HG03280 (cell line): ENCODE measurements at regions not wholly inside any gene's neighbourhood (a gene's known extent, or its start where the extent isn't known, plus 50 kb on each side); places are given as distances from the start of the nearest gene placed in this dataset.
"Not testable (repeated sequence)": the region's sequence is repeated elsewhere in the genome, so short reads cannot be mapped to it uniquely, and the experiment has no call there.

Source experiments
- ATAC-seq: cut with Tn5 transposase; IDR thresholded peaks from one replicate; pipeline ENCODE4 v1.9.1; 2021; ENCODE audit warnings: mild to moderate bottlenecking, moderate library complexity; ENCODE audit not compliant: unreplicated experiment

DNA sequence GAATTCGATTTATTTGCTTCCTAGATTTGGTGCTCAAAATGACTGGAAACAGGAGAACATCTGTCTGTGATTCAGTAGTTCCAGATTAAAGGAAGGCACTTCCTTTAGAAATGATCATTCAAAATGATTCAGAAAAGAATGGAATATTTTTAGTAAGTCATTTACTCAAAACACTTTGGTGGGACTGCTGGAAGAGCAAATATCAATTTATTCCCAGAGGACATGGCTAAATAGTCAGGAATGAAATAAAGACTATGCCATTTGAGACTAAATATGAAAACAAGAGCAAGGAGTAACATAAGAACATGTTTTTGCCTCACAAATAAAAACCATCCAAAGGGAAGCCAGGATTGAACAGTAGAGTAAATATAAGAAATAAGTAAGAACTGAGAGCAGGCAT is 138.6 kb upstream of the RASA1 start:
- no peak for ATAC-seq

DNA sequence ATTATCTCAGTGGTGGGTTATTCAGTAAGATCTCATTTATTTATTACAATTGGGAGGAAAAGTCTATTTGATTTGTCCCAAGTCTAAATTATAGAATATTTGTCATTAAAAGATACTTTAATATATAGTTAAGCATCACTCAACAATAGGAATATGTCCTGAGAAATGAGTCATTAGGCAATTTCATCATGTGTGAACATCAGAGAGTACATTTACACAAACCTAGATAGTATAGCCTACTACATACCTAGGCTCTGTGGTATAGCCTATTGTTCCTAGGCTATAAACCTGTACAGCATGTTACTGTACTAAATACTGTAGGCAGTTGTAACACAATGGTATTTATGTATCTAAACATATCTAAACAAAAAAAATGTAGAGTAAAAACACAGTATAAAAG is 135.0 kb upstream of the RASA1 start:
- ATAC-seq, result no peak

DNA sequence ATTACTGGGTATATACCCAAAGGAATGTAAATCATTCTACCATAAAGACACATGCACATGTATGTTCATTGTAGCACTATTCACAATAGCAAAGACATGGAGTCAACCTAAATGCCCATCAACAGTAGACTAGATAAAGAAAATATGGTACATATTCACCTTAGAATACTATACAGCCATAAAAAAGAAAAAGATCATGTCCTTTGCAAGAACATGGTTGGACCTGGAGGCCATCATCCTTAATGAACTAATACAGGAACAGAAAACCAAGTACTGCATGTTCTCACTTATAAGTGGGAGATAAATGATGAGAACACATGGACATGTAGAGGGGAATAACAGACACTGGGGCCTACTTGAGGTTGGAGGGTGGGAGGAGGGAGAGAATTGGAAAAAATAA is 133.2 kb upstream of the RASA1 start:
- not testable (repeated sequence) for ATAC-seq

DNA sequence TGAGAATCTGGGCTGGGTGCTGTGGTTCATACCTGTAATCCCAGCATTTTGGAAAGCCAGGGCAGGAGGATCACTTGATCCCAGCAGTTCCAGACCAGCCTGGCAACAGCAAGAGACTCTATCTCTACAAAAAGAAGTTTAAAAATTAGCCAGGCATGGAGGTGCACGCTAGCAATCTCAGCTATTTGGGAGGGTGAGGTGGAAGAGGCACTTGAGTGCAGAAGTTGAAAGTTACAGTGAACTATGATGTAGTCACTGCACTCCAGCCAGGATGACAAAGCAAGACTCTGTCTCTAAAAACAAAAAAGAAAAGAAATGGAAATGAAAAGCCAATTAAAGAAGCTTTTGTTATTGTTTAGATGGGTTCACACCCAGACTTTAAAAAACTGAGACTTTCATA is 131.6 kb upstream of the RASA1 start:
- ATAC-seq, result no peak

DNA sequence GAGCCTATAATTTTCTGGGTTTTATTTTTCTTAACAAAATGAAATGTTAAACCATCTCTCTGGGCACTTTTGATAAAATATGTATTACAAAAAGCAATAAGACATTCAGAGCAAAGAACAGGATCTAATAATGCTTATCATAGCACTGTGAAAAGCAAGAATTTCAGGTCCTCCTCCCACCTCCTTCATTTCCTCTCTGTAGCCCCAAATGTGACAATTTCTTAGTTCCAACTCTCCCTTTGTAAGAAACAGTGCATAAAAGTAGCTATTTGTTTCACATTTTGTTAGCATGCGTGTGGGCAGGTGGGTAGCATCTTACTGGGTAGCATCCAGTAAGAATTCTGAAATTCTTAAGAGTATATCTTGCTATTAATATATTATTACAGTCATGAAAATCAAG is 130.9 kb upstream of the RASA1 start:
- ATAC-seq, result no peak

DNA sequence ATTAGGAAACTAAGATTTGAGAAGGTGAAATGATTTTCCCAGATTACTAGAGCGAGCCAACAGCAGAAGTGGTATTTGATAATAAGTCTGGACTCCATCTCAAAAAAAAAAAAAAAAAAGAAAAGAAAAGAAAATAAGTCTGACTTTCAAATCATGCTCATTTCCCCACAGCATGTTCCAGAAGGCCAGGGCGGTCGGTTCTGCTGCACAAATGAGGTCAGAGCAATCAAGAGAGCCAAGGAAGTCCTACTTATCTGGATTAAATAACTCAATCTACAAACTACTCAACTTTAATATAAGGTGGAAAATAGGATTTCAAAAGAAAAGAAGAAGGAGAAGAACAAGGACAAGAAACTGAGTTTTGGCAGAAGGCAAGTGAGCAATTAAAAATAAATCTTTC is 130.4 kb upstream of the RASA1 start:
- ATAC-seq, result no peak

DNA sequence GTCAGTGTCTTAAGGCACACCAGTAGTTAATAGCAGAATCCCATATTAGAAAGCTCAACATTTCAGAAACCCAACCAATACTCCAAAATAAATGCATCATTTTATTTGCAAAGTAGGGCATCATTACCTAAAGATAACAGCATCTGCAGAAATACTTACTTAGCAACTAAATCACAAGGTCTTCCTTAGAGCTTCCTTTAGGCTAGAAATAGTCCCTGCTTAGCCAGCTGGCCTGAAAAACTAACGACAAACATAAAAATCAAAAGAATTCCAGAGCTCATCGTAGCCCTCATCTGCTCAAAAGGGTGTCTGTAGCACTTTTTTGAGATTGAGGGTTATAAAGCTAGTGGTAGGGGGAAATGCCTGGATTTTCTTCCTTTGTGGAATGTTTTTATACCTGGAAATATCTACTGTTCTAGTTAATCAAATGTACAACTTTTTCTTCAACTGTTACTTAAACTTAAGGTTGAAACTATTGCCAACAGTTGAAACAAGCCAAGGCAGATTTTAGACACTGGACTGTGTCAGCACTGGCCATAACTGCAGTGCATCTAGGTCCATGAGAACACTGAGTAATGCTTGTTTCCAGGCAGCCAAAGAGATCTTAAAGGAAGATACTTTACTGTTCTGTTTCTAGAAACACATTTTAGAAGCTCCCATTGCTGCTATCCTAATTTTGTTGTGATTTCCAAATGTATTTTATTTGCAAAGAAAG is 129.4 kb upstream of the RASA1 start:
- no peak for ATAC-seq

DNA sequence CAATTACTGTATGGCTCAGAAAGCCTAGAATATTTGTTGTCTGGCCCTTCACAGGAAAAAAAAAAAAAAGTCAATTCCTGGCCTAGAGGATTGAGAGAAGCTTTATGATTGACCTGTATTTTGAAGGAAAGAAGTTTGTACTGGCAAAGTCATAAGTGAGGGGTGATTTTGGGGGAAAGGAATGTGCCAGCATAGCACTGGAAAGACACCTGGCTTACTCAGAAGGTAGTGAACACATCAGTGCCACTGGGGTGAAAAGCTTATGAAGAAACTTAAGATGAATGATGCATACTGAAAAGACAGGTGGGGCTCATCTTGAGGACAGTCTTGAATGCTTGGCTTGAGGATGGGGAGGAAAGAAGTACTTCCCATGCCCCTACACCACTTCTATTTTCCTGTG is 127.9 kb upstream of the RASA1 start:
- no peak for ATAC-seq

DNA sequence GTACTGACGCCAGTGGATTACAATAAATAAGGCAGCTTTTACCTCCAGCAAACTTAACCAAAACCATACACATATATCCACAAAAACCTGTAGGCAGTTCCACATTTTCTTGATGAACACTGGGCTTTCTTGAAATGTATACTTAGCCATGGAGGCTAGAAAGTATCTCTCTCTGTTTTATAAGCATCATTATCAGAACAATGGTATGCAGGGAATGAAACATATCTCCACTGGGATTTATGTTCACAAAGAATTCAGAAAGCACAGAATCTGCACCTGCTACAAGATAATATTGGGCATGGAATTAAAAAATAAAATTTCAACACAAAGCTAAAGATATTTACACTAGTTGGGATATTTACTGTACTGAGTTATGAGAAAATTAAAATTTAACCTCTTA is 126.1 kb upstream of the RASA1 start:
- no peak for ATAC-seq

DNA sequence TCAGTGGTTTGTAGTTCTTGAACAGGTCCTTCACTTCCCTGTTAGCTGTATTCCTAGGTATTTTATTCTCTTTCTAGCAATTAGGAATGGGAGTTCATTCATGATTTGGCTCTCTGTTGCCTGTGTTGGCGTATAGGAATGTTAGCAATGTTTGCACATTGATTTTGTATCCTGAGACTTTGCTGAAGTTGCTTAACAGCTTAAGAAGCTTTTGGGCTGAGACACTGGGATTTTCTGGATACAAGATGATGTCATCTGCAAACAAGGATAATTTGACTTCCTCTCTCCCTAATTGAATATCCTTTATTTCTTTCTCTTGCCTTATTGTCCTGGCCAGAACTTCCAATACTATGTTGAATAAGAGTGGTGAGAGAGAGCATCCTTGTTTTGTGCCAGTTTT is 121.8 kb upstream of the RASA1 start:
- not testable (repeated sequence) for ATAC-seq

DNA sequence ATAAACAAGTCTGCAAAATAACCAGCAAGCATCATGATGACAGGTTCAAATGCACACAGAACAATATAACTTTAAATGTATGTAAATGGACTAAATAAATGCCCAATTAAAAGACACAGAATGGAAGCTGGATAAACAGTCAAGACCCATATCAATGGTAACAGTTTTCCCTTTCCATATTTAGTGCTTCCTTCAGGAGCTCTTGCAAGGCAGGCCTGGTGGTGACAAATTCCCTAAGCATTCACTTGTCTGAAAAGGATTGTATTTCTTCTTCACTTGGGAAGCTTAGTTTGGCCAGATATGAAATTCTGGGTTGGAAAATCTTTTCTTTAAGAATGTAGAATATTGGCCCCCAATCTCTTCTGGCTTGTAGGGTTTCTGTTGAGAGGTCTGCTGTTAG is 120.2 kb upstream of the RASA1 start:
- no peak for ATAC-seq

DNA sequence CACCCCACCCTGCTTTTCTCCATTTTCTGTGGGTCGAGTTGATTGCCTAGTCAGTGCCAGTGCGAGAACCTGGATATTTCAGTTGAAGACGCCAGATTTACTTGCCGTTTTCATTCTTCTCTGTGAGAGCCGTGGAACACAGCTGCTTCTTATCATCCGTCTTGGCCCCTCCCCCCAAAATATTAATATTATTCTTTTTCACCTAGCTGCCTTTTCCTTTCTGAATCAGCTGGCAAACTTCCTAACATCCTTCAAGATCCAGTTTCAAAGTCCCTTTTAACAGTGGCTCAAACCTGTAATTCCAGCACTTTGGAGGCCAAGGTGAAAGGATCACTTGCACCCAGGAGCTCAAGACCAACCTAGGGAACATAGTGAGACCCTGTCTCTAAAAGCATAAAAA is 117.1 kb upstream of the RASA1 start:
- no peak for ATAC-seq

DNA sequence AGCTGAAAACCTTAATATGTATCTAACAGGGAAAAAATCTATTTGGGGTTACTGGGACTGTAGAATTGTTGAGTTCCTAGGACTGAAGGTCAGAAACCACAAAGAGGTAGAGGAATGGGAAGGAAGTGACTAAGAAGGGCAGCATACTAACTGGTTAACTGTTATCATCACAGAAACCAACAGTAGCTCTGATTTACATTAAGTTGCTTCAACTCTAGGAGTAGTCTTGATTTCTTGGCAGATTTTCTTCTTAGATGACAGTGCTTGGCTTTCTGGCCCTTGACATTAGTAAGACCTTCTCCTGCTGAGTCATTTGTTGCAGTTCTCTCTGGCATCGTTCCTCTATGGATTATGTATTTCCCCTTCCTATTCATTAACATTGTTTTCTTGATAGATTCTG is 116.1 kb upstream of the RASA1 start:
- no peak for ATAC-seq

DNA sequence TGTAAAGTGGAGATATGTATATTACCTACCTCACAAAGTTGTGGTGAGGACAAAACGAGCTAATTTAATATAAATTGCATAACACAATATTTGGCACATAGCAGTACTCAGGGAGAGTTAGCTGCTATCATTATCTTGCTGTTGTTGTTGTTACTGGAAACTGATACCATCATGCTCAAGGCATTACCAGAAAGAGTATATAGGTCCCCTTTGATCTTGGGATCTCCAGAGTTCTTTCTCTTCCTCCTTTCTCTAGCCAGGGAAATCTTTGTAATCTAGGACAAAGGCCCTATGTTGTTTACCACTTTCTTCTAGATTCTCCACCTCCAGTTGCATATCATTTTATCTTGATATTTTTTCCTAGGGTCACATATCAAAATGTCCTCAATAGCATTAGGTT is 114.8 kb upstream of the RASA1 start:
- no peak for ATAC-seq

DNA sequence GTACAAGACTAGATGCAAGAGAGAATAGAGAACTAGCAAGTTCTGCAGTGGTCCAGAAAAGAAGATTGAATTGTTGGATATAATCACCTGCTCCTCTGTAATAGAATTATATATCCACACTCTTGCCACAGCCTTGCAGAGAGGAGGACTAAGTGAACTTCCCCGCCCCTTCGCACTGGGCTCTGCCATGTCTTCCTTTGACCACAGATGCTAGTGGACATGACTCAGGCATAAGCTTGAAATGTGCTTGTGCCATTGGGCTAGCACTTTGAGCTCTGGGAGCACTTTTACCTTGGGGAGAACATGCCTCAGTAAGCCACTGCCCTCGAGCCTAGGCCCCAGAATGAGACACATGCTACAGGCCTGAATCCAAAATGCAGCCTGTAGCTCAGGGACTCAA is 113.5 kb upstream of the RASA1 start:
- no peak for ATAC-seq

DNA sequence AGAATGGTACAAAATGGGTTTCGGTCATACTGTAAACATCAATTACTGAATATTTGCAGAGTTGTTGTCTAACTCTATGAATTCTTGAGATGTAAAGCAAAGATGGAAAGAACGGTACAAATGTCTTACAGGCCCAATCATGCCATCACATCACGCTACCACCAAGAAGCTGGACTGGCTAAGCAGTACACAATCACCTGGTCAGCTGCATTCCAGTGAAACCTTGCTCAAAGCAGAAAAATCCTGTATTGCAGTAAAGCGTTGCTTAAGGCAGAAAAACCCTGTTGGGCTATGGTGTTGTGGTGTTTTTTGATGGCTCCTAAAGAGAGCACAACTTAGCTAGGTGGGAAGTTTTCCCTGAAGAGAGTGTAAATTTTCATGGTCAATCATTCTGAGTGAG is 112.6 kb upstream of the RASA1 start:
- ATAC-seq, result no peak

DNA sequence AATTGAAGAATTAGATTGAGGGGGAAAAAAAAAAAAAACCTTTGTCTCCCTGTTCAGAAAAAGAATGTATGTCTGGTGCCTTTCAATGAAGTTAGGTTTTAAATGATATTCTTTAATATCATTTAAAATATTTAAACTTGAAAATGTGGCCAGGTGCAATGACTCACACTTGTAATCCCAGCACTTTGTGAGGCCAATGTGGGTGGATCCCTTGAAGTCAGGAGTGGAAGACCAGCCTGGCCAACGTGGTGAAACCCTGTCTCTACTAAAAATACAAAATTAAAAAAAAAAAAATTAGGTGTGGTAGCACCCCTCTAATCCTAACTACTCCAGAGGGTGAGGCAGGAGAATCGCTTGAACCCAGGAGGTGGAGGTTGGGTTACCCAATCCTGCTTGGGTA is 111.1 kb upstream of the RASA1 start:
- ATAC-seq, result no peak

DNA sequence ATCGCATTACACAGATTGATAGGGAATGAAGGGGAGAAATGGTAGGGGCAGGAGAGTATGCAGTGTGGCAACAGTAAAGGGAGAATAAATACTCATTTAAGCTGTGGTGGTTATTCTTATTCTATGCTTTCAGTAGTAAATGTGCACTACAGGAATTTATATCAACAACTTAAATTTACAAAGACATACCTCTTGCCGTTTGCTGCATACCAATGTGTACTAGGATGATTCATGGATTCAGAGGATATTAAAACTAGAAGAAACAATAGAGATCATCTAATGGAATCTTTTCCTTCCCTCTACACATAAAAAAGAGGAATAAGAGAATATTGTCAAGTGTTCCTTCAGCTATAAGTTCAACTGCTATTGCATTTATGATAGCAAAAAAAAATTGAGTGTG is 103.3 kb upstream of the RASA1 start:
- no peak for ATAC-seq

DNA sequence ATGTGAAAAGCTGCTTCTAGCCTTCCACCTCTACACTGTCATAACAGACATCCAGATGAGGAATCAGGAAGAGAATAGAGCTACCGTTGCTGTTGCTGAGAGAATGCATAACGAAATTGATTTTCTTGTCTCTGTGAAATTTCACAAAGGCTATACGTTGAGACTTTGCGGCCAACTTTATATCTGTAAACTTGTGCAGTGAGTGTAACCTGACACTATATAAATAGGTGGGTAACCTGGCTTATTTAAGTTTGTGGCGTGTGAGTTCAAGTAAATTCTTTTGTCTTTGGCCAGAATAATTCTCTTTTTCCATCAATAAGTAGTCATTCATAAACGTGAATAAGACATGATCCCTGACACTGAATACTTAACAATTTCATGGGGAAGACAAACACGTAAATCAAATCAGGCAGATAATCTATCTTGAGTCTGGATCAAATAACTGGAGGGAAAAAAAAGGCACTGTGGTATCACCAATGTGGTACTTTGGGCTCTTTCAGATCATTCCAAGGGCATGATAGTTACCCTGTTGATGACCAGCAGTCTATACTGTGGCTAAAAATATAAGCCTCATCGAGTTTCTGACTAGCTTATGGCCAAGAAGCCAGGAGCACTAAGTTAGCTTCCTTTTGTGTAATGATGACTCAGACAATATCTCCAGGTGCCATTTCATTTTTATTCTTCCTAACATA is 98.2 kb upstream of the RASA1 start:
- no peak for ATAC-seq

DNA sequence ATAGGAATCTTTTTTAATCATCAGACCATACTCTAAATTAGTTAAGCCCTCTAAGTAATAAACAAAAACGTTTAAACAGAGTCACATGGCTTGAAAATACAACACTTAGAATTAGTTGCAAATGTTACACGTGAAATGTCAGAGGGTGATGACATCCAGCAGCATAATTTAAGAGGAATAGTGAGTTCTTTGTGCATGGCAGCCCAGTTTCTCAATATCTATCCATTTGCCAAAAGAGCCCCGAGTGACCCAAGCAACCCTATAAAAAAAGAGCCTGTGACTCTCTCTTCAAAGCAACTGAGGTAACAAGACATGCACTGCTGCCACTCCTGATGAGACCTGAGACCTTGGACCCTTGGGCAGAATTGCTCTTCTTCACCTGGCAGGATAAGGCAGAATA is 96.9 kb upstream of the RASA1 start:
- ATAC-seq, result no peak

DNA sequence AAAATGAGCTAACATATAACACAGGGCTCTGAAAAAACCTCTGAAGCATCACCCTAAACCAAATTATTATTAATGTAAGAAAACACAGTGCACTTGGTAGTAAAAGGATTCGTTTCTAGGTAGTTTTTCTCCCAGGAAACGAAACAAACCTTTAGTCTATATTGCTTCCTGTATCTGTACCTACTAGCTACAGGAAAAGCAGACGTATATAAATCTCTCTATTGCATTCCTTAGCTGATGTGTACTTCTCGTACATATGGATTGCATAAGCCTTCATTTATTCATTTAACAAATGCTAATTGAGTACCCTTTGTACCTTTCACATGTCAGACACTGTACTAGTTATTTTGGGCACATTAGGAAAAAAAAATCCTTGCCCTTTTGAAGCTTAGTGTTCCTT is 85.0 kb upstream of the RASA1 start:
- ATAC-seq, result no peak

DNA sequence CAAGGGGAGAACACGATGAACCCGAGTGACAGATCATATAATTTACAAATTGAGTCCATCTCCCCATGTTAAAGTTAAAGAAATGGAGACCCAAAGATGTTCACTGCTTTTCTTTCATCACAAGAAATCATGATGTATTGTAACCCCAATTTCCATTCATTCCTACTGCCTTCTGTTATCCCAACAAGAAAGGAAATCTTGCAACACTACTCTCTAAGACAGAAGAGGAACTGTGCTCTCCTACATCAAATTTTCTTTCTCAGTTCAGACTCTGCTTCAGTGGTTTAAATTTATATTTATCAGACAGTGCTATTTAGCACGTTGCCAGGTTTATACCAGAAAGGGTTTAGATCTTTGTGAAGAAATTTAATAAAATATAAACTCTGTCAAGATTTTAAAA is 83.8 kb upstream of the RASA1 start:
- no peak for ATAC-seq

DNA sequence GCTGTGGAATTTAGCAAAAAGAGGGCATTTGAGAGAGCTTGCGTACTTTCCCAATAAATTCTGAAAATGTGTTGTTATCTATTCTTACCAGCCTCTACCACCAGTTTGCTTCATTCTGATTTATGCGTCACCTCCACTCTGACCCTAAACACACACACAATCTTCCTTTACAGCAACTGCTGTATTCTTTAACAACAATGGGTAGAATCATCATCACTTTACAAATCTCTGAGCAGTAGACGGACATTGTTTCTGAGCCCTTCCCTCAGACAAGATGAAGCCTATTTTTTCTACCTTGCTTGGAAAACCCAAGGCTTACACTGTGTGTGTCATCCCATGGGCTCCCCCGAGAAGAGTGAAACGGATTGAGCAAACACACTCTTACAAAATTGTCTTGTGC is 83.1 kb upstream of the RASA1 start:
- ATAC-seq, result no peak
